ENCODE measurements at regions not wholly inside any gene's neighbourhood (a gene's known extent, or its start where the extent isn't known, plus 50 kb on each side); places are given as distances from the start of the nearest gene placed in this dataset.
"Not testable (repeated sequence)": the region's sequence is repeated elsewhere in the genome, so short reads cannot be mapped to it uniquely, and the experiment has no call there.

DNA sequence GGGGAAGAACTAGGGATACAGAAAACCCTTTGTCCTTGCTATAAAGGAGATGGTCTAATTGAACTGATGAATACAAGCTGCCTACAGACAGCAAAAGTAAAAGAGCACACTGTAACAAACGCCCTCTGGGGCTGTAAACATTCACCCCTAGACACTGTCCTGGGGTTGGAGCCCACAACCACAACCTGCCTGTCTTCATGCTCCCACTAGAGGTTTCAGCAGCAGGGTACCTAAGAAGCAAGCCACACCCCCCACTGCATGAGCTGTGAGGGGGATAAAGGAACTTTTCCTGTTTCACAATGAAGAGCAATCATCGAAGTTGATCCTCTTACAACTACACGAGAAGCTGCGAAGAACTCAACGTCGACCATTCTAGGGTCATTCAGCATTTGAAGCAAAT, 90.5 kb upstream of the LUZP2 start:
- no peak for DNase-seq
- no peak overlapping the region for H3K27ac ChIP-seq (ENCODE audit: low read length)

DNA sequence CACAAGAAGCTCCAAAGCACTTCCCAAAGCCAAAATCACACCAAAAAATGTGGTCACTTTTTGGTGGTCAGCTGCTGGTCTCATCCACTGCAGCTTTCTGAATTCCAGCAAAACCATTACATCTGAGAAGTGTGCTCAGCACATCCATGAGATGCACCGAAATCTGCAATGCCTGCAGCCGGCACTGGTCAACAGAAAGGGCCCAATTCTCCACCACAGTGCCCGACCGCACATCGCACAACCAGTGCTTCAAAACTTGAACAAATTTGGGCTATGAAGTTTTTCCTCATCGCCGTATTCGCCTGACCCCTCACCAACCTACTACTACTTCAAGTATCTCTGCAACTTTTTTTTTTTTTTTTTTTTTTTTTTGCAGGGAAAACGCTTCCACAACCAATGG, 89.9 kb upstream of the LUZP2 start:
- WGBS (ENCODE audit: insufficient coverage, low lambda C conversion rate) = no CpG with 5 or more reads among the region's 9 CpGs
- DNase-seq = no peak
- H3K27me3 ChIP-seq (ENCODE audit: control insufficient read depth, insufficient read depth, low read length) = no peaks in the 10 kb centered on the region

More for the DNA sequence above, 90.5 kb upstream of the LUZP2 start:
- H3K4me1 ChIP-seq (ENCODE audit: control insufficient read depth, insufficient read depth, low read length) = no peaks in the 10 kb centered on the region
- H3K9me3 ChIP-seq (ENCODE audit: control insufficient read depth, low read depth, low read length) = no peaks in the 10 kb centered on the region
- no peaks in the 10 kb centered on the region for H3K27me3 ChIP-seq (ENCODE audit: control insufficient read depth, insufficient read depth, low read length)
- 73% methylated on average over 4 of the region's 6 CpGs for WGBS (ENCODE audit: insufficient coverage, low lambda C conversion rate)
- no peak overlapping the region for H3K4me3 ChIP-seq (ENCODE audit: low read length)
- H3K36me3 ChIP-seq (ENCODE audit: control insufficient read depth, insufficient read depth, low read length) = no peaks in the 10 kb centered on the region

DNA sequence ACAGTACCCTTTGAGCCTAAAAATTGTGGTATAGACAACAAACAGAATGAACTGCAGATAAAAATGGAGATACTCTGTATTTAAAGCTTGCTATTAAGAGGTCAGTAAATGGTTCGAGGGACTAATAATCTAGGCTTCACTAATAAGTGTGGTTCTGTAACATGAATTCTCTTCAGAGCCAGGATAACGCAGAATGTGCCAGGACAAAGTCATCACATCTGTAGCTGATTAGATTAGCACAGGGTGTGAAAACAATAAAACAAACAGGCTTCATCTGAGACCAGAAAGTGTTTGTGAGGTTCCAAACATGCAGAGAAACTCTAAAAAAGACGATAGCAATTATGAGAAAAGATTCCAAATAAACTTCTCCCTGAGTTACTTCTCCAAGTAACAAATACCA, 89.1 kb upstream of the LUZP2 start:
- no peaks in the 10 kb centered on the region for H3K9me3 ChIP-seq (ENCODE audit: control insufficient read depth, low read depth, low read length)
- DNase-seq = no peak
- H3K36me3 ChIP-seq (ENCODE audit: control insufficient read depth, insufficient read depth, low read length) = no peaks in the 10 kb centered on the region
- no peak overlapping the region for H3K4me3 ChIP-seq (ENCODE audit: low read length)
- H3K27me3 ChIP-seq (ENCODE audit: control insufficient read depth, insufficient read depth, low read length) = no peaks in the 10 kb centered on the region
- 81% methylated on average over 2 of the region's 3 CpGs for WGBS (ENCODE audit: insufficient coverage, low lambda C conversion rate)
- H3K27ac ChIP-seq (ENCODE audit: low read length) = no peak overlapping the region
- no peaks in the 10 kb centered on the region for H3K4me1 ChIP-seq (ENCODE audit: control insufficient read depth, insufficient read depth, low read length)

More for the DNA sequence above, 89.9 kb upstream of the LUZP2 start:
- H3K4me3 ChIP-seq (ENCODE audit: low read length) = no peak overlapping the region
- no peaks in the 10 kb centered on the region for H3K4me1 ChIP-seq (ENCODE audit: control insufficient read depth, insufficient read depth, low read length)
- no peaks in the 10 kb centered on the region for H3K36me3 ChIP-seq (ENCODE audit: control insufficient read depth, insufficient read depth, low read length)
- H3K9me3 ChIP-seq (ENCODE audit: control insufficient read depth, low read depth, low read length) = no peaks in the 10 kb centered on the region
- no peak overlapping the region for H3K27ac ChIP-seq (ENCODE audit: low read length)

DNA sequence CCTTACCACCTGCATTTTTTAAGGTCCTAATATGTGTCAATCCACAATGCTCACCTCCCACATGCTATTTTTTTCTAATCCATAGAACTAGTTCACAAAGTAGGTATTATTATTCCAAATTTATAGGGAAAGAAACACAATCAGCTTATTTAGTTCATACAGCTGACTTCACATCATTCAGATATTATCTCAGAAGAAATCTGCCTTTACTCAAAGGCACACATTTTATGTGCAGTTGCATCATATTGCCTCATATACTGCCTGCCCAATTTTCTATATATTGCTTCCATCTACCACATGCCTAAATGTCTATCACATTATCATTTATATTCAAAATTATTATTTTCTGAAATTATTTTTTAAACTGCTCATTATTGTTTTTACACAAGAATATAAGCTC, 88.7 kb upstream of the LUZP2 start:
- Histone ChIP-seq H3K4me3 (ENCODE audit: low read length) (no peak overlapping the region), H3K27ac (ENCODE audit: low read length) (no peak overlapping the region), H3K4me1 (ENCODE audit: control insufficient read depth, insufficient read depth, low read length) (no peaks in the 10 kb centered on the region), H3K36me3 (ENCODE audit: control insufficient read depth, insufficient read depth, low read length) (no peaks in the 10 kb centered on the region), H3K27me3 (ENCODE audit: control insufficient read depth, insufficient read depth, low read length) (no peaks in the 10 kb centered on the region), H3K9me3 (ENCODE audit: control insufficient read depth, low read depth, low read length) (no peaks in the 10 kb centered on the region)
- no peak for DNase-seq

DNA sequence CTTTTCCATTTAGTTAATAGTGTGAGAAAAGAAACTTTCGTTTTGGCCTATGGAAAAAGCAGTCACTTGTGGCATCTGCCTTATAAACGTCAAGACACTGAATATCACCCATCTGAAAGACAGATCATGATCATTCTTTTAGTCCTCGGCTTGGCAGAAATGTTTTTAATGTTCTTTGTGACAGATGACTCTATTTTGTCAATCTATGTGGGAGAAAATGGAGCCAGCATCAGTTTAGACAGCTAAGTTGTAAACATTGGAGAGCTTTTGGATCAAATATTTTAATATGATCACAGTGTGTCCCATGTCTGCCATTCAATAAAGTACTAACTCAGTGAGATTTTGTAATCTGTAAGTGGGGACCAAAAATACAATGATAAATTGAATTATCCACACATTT, 85.1 kb upstream of the LUZP2 start:
- H3K27me3 ChIP-seq (ENCODE audit: control insufficient read depth, insufficient read depth, low read length) = no peaks in the 10 kb centered on the region
- H3K4me1 ChIP-seq (ENCODE audit: control insufficient read depth, insufficient read depth, low read length) = no peaks in the 10 kb centered on the region
- no peak overlapping the region for H3K27ac ChIP-seq (ENCODE audit: low read length)
- WGBS (ENCODE audit: insufficient coverage, low lambda C conversion rate) = 80% methylated on average over 3 of the region's 3 CpGs
- no peaks in the 10 kb centered on the region for H3K36me3 ChIP-seq (ENCODE audit: control insufficient read depth, insufficient read depth, low read length)
- peaks cover 7% of the 10 kb centered on the region for H3K9me3 ChIP-seq (ENCODE audit: control insufficient read depth, low read depth, low read length)
- no peak overlapping the region for H3K4me3 ChIP-seq (ENCODE audit: low read length)
- no peak for DNase-seq

DNA sequence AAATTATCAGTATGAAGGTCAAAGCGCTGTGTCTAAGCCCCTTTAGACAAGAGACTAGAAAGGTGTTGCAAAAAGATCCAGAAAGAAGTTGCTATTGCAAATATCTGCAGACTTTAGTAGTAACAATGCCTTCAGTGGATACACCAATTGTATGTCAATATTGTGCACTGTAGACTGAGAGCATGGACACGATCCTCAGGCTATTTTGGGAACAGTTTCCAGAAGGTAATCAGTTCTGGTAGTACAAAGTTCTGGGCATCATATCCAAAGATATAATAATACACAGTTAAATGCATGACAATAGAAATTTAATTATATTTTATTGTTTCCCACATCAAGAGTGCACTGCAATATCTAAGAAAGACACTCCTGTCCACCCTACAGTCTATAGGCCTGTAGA, 84.1 kb upstream of the LUZP2 start:
- no peaks in the 10 kb centered on the region for H3K27me3 ChIP-seq (ENCODE audit: control insufficient read depth, insufficient read depth, low read length)
- WGBS (ENCODE audit: insufficient coverage, low lambda C conversion rate) = 86% methylated on average over 1 of the region's 2 CpGs
- no peaks in the 10 kb centered on the region for H3K4me1 ChIP-seq (ENCODE audit: control insufficient read depth, insufficient read depth, low read length)
- H3K27ac ChIP-seq (ENCODE audit: low read length) = no peak overlapping the region
- H3K9me3 ChIP-seq (ENCODE audit: control insufficient read depth, low read depth, low read length) = peaks cover 7% of the 10 kb centered on the region
- H3K36me3 ChIP-seq (ENCODE audit: control insufficient read depth, insufficient read depth, low read length) = no peaks in the 10 kb centered on the region
- H3K4me3 ChIP-seq (ENCODE audit: low read length) = no peak overlapping the region
- DNase-seq = no peak

DNA sequence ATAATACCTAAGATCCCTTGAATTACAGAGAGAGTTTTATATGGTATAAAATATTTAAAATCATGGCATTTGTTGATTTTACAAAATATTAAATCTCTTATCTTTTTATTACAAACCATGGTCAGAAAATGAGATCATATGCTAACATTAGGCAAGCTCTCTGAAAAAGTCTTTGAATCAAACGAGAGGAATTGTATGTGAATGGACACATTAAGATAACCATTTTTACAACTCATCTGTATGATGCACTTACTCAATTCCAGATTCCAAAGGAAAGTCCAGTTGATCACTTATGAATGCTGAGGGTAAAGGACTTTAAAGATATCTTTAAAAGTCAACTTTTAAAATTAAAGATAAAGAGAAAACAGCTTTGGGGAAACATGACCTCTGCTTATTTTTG, 83.5 kb upstream of the LUZP2 start:
- peaks cover 7% of the 10 kb centered on the region for H3K9me3 ChIP-seq (ENCODE audit: control insufficient read depth, low read depth, low read length)
- H3K4me1 ChIP-seq (ENCODE audit: control insufficient read depth, insufficient read depth, low read length) = no peaks in the 10 kb centered on the region
- no peak for DNase-seq
- H3K36me3 ChIP-seq (ENCODE audit: control insufficient read depth, insufficient read depth, low read length) = no peaks in the 10 kb centered on the region
- no peaks in the 10 kb centered on the region for H3K27me3 ChIP-seq (ENCODE audit: control insufficient read depth, insufficient read depth, low read length)
- no peak overlapping the region for H3K4me3 ChIP-seq (ENCODE audit: low read length)
- no peak overlapping the region for H3K27ac ChIP-seq (ENCODE audit: low read length)
- WGBS (ENCODE audit: insufficient coverage, low lambda C conversion rate) = no CpG with 5 or more reads among the region's 1 CpG

DNA sequence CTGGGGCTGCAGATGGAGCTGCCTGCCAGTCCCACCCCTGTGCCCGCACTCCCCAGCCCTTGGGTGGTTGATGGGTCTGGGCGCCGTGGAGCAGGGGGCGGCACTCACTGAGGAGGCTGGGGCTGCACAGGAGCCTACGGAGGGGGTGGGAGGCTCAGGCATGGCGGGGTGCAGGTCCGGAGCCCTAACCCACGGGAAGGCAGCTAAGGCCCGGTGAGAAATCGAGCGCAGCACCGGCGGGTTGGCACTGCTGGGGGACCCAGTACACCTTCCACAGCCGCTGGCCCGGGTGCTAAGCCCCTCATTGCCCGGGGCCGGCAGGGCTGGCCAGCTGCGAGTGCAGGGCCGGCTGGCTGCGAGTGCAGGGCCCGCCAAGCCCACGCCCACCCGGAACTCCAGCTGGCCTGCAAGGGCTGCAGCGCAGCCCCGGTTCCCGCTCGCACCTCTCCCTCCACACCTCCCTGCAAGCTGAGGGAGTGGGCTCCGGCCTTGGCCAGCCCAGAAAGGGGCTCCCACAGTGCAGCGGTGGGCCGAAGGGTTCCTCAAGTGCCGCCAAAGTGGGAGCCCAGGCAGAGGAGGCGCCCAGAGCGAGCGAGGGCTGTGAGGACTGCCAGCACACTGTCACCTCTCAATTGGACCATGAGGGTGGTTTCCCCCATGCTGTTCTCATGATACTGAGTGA, 80.8 kb upstream of the LUZP2 start:
- not testable (repeated sequence) for H3K27ac ChIP-seq (ENCODE audit: low read length); H3K4me1 ChIP-seq (ENCODE audit: control insufficient read depth, insufficient read depth, low read length); DNase-seq; H3K27me3 ChIP-seq (ENCODE audit: control insufficient read depth, insufficient read depth, low read length); H3K4me3 ChIP-seq (ENCODE audit: low read length); H3K36me3 ChIP-seq (ENCODE audit: control insufficient read depth, insufficient read depth, low read length); H3K9me3 ChIP-seq (ENCODE audit: control insufficient read depth, low read depth, low read length)
- no CpG with 5 or more reads among the region's 34 CpGs for WGBS (ENCODE audit: insufficient coverage, low lambda C conversion rate)

DNA sequence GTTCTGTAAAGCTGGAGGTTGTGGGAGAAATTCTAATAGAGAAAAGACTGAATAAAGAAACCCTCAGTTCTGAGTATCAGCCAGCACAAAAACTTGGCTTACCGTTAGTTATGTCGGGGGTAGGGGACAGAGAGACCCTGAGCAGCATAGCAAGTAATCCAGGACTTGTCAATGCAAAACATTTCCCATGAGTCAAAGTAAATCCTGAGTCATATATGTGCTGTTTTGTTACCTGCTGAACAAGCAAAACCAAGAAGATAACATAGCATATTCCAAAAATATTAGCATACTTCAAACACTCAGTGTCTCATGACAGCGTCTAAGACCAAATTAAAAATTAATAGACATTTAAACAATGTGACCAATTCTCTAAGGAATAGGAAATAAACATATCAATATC, 75.1 kb upstream of the LUZP2 start:
- Histone ChIP-seq H3K4me3 (ENCODE audit: low read length) (no peak overlapping the region), H3K9me3 (ENCODE audit: control insufficient read depth, low read depth, low read length) (no peaks in the 10 kb centered on the region), H3K36me3 (ENCODE audit: control insufficient read depth, insufficient read depth, low read length) (no peaks in the 10 kb centered on the region), H3K4me1 (ENCODE audit: control insufficient read depth, insufficient read depth, low read length) (no peaks in the 10 kb centered on the region), H3K27ac (ENCODE audit: low read length) (no peak overlapping the region), H3K27me3 (ENCODE audit: control insufficient read depth, insufficient read depth, low read length) (no peaks in the 10 kb centered on the region)
- DNase-seq = no peak
- WGBS (ENCODE audit: insufficient coverage, low lambda C conversion rate) = 80% methylated on average over 1 of the region's 3 CpGs

DNA sequence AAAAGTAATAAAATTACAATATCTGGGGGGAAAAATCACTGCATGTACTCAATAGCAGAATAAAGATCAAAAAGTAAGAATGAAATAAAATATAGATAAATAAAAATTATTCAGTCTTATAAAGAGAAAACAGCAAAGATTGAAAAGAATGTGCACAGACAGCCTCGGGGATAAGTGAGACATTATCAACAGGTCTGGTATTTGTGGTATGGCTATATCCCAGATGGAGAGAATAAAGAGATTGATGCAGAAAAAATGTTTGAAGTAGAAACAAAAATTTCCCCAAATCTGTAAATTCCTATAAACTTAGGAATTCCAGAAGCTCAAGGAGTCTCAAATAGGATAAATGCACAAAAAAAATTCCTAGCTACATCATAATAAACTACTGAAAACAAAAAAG, 74.5 kb upstream of the LUZP2 start:
- Histone ChIP-seq H3K4me1 (ENCODE audit: control insufficient read depth, insufficient read depth, low read length) (no peaks in the 10 kb centered on the region), H3K36me3 (ENCODE audit: control insufficient read depth, insufficient read depth, low read length) (no peaks in the 10 kb centered on the region), H3K9me3 (ENCODE audit: control insufficient read depth, low read depth, low read length) (no peaks in the 10 kb centered on the region), H3K27ac (ENCODE audit: low read length) (no peak overlapping the region), H3K27me3 (ENCODE audit: control insufficient read depth, insufficient read depth, low read length) (no peaks in the 10 kb centered on the region), H3K4me3 (ENCODE audit: low read length) (no peak overlapping the region)
- no peak for DNase-seq
- 78% methylated on average over 1 of the region's 1 CpG for WGBS (ENCODE audit: insufficient coverage, low lambda C conversion rate)

DNA sequence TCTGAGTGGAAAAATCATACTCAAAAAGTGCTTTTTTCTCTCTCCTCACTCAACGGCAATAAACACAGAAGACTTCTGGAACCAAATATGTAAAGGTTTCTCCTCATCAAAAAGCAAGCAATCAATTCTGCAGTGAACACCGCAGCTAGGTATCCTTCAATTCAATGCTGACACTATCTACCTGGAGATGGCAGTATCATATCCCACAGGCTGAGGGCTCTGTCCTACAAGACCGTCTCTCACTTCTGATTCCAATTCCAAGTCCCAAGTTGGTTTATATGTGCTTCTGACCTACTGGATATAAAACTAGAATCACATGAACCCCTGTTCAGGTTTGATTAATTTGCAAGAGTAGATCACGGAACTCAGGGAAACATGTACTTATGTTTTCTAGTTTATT, 59.7 kb upstream of the LUZP2 start:
- no peak for DNase-seq
- Histone ChIP-seq H3K27ac (ENCODE audit: low read length) (no peak overlapping the region), H3K27me3 (ENCODE audit: control insufficient read depth, insufficient read depth, low read length) (no peaks in the 10 kb centered on the region), H3K4me3 (ENCODE audit: low read length) (no peak overlapping the region), H3K4me1 (ENCODE audit: control insufficient read depth, insufficient read depth, low read length) (no peaks in the 10 kb centered on the region), H3K9me3 (ENCODE audit: control insufficient read depth, low read depth, low read length) (no peaks in the 10 kb centered on the region), H3K36me3 (ENCODE audit: control insufficient read depth, insufficient read depth, low read length) (no peaks in the 10 kb centered on the region)
- WGBS (ENCODE audit: insufficient coverage, low lambda C conversion rate) = 50% methylated on average over 1 of the region's 4 CpGs
